SK-N-SH (cell line): ENCODE measurements at regions not wholly inside any gene's neighbourhood (a gene's known extent, or its start where the extent isn't known, plus 50 kb on each side); places are given as distances from the start of the nearest gene placed in this dataset.
A peak's percentile ranks its signal among the peaks of the same experiment; 100 is the strongest.

Source experiments
- CTCF ChIA-PET: fragments of 300-600, 350-600 bp; formaldehyde crosslinking; extraction: SDS; loops from one replicate; lab custom pipeline; 2021; lab: Yijun Ruan, JAX
- POLR2A ChIA-PET: fragments of 350-600 bp; sonication (Branson Sonifier 250); formaldehyde crosslinking; extraction: SDS; loops from one replicate; lab custom pipeline; 2020; ENCODE audit warnings: antibody characterized with exemption, inconsistent platforms; lab: Yijun Ruan, JAX
- DNase-seq: peaks from one replicate; pipeline ENCODE4 v3.0.0; 2012
- H2AFZ ChIP-seq: fragments of 200-600 bp; sonication (generic); 2 replicates; pipeline ENCODE4 v1.8.1; 2016; ENCODE audit warnings: antibody characterized with exemption, mild to moderate bottlenecking, low read depth
- H3F3A ChIP-seq: fragments of 200-600 bp; sonication (generic); replicated peaks from 2 replicates; pipeline ENCODE3; 2016; ENCODE audit warnings: antibody characterized with exemption, mild to moderate bottlenecking; ENCODE audit not compliant: insufficient read depth
- H3K27ac ChIP-seq, 2 experiments: fragments of 200-500 bp in 1 of 2; fragments of 200-600 bp in 1 of 2; sonication (Bioruptor generic) in 1 of 2; sonication (generic), shearing (Covaris generic) in 1 of 2; 2 replicates each; pipeline versions ENCODE4 v1.5.1 to v1.6.1; 2014 to 2016; ENCODE audit warnings: low read depth in 2 of 2, inconsistent platforms in 1 of 2, low read length in 1 of 2, mild to moderate bottlenecking in 1 of 2, mixed read lengths in 1 of 2
- H3K27me3 ChIP-seq: fragments of 200-600 bp; sonication (generic), shearing (Covaris generic); 2 replicates; pipeline ENCODE4 v1.6.1; 2016; ENCODE audit warnings: mixed run types; ENCODE audit not compliant: insufficient read depth
- H3K36me3 ChIP-seq, 2 experiments: fragments of 200-500 bp in 1 of 2; fragments of 200-600 bp in 1 of 2; sonication (Bioruptor generic) in 1 of 2; sonication (generic) in 1 of 2; replicated peaks in 1 of 2; 2 replicates each; pipeline versions ENCODE3 to v1.5.1; 2014 to 2016; ENCODE audit warnings: low read length in 1 of 2, mild to moderate bottlenecking in 1 of 2; ENCODE audit not compliant: insufficient read depth in 2 of 2, control insufficient read depth in 1 of 2
- H3K4me1 ChIP-seq, 2 experiments: fragments of 200-500 bp in 1 of 2; fragments of 200-600 bp in 1 of 2; sonication (Bioruptor generic) in 1 of 2; sonication (generic), shearing (Covaris generic) in 1 of 2; 2 replicates each; pipeline versions ENCODE4 v1.5.1 to v1.6.1; 2014 to 2016; ENCODE audit warnings: low read depth in 1 of 2, low read length in 1 of 2, mixed run types in 1 of 2; ENCODE audit not compliant: insufficient read depth in 2 of 2, control insufficient read depth in 1 of 2
- H3K4me2 ChIP-seq: fragments of 200-600 bp; sonication (generic), shearing (Covaris generic); 2 replicates; pipeline ENCODE4 v1.6.1; 2017; ENCODE audit warnings: mixed run types
- H3K4me3 ChIP-seq, 2 experiments: fragments of 200-500 bp in 1 of 2; fragments of 200-600 bp in 1 of 2; sonication (Bioruptor generic) in 1 of 2; sonication (generic), shearing (Covaris generic) in 1 of 2; 2 replicates each; pipeline versions ENCODE4 v1.5.1 to v1.8.1; 2014 to 2016; ENCODE audit warnings: low read depth in 2 of 2, inconsistent platforms in 1 of 2, low read length in 1 of 2, mild to moderate bottlenecking in 1 of 2, mixed read lengths in 1 of 2, moderate library complexity in 1 of 2
- H3K79me2 ChIP-seq: fragments of 200-600 bp; sonication (generic); 2 replicates; pipeline ENCODE4 v1.8.1; 2017; ENCODE audit warnings: mild to moderate bottlenecking; ENCODE audit not compliant: insufficient read depth
- H3K9ac ChIP-seq: fragments of 200-600 bp; sonication (generic); 2 replicates; pipeline ENCODE4 v1.6.1; 2017; ENCODE audit warnings: mixed run types
- H3K9me2 ChIP-seq: fragments of 200-600 bp; sonication (generic); 2 replicates; pipeline ENCODE4 v1.6.1; 2017; ENCODE audit warnings: mixed run types
- H3K9me3 ChIP-seq: fragments of 200-600 bp; sonication (generic); 2 replicates; pipeline ENCODE4 v1.6.1; 2017; ENCODE audit warnings: mixed run types, mild to moderate bottlenecking, moderate library complexity
- H4K20me1 ChIP-seq: fragments of 200-600 bp; sonication (generic); 2 replicates; pipeline ENCODE4 v1.6.1; 2017; ENCODE audit warnings: mild to moderate bottlenecking, mixed run types; ENCODE audit not compliant: insufficient read depth
- EP300 ChIP-seq, 2 experiments: IDR thresholded peaks; 2 replicates each; pipeline versions ENCODE4 v1.4.0 to v1.6.1; 2012; ENCODE audit warnings: borderline replicate concordance in 1 of 2, low read depth in 1 of 2, low read length in 1 of 2
- EZH2phosphoT487 ChIP-seq: fragments of 200-600 bp; sonication (generic); IDR thresholded peaks from 2 replicates; pipeline ENCODE4 v1.6.1; 2017; ENCODE audit warnings: low read depth, mixed run types, mild to moderate bottlenecking, antibody characterized with exemption, moderate library complexity, borderline replicate concordance
- FOSL2 ChIP-seq: IDR thresholded peaks from 2 replicates; pipeline ENCODE4 v1.4.0; 2012; ENCODE audit warnings: low read depth, mild to moderate bottlenecking, moderate library complexity, borderline replicate concordance
- FOXJ3 ChIP-seq: sonication (generic); formaldehyde crosslinking; IDR thresholded peaks from 2 replicates; pipeline ENCODE4 v1.5.1; 2020; ENCODE audit warnings: mild to moderate bottlenecking, missing genetic modification reagents
- GABPA ChIP-seq: IDR thresholded peaks from 2 replicates; pipeline ENCODE4 v1.4.0; 2012; ENCODE audit warnings: low read depth, mild to moderate bottlenecking
- GATA2 ChIP-seq: sonication (generic); formaldehyde crosslinking; IDR thresholded peaks from 2 replicates; pipeline ENCODE4 v1.5.0; 2020; ENCODE audit warnings: mild to moderate bottlenecking, missing genetic modification reagents
- MXI1 ChIP-seq: IDR thresholded peaks from 2 replicates; pipeline ENCODE4 v1.6.1; 2012; ENCODE audit warnings: mild to moderate bottlenecking, low read depth, low read length, improper control_type of control experiment
- NFIC ChIP-seq: IDR thresholded peaks from 2 replicates; pipeline ENCODE4 v1.4.0; 2012; ENCODE audit warnings: borderline replicate concordance
- NRF1 ChIP-seq: IDR thresholded peaks from 2 replicates; pipeline ENCODE4 v1.6.1; 2012; ENCODE audit warnings: low read depth, mild to moderate bottlenecking, low read length
- RCOR1 ChIP-seq: fragments of 150-350 bp; IDR thresholded peaks from 2 replicates; pipeline ENCODE4 v1.6.1; 2017; ENCODE audit warnings: antibody characterized with exemption, low read length
- RFX5 ChIP-seq: IDR thresholded peaks from 2 replicates; pipeline ENCODE4 v1.6.1; 2012; ENCODE audit warnings: mild to moderate bottlenecking, improper control_type of control experiment, low read length
- TEAD4 ChIP-seq: IDR thresholded peaks from 2 replicates; pipeline ENCODE4 v1.4.0; 2012; ENCODE audit warnings: mild to moderate bottlenecking, borderline replicate concordance; ENCODE audit not compliant: insufficient read depth
- USF1 ChIP-seq: IDR thresholded peaks from 2 replicates; pipeline ENCODE4 v1.4.0; 2012; ENCODE audit warnings: low read depth, borderline replicate concordance
- WGBS: methylation state at CpG from one replicate; pipeline ENCODE4 v1.1.6; 2017; ENCODE audit warnings: low lambda C conversion rate; 5-methylcytosine and 5-hydroxymethylcytosine counted together
- TF ChIP-seq, protein P1 (sequence below): IDR thresholded peaks from 2 replicates; pipeline ENCODE4 v1.4.0; 2012; ENCODE audit warnings: low read depth, borderline replicate concordance

DNA sequence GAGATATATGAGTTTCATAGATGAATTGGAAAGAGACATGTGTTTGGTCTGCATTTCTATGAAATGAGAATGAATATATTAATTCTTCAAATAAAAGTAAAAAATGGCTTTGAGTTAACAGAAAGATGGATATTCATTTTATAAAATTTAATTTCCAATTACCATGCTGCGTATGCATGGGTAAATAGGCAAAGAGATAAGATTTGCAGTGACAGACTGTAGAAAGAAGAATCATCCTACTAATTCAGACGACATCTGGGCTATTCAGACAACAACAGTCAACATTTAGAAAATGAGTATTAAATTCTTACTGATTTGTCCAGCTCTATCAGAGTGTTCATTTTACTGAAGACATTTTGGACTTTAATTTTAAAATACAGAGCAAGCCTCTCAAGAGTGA lies 602.2 kb upstream of the NRSN1 start:
- no peaks in the 10 kb centered on the region for H3K9me3 ChIP-seq
- CTCF ChIA-PET = interaction anchor here (0.8 to 2.0 kb wide), 8 partner anchors 8 to 133 kb away, joined by 3 to 6 read pairs (median 4); no protein-coding TSS in a partner anchor

GRCh38 chr6:23524548-23524947 lies 601.5 kb upstream of the NRSN1 start:
- ChIA-PET CTCF (interaction anchor here (0.8 to 2.0 kb wide), 5 partner anchors 8 to 132 kb away, joined by 3 to 6 read pairs (median 5); no protein-coding TSS in a partner anchor), POLR2A (interaction anchor here (0.8 to 1.3 kb wide), 3 partner anchors 88 to 1378 kb away, joined by 3 to 5 read pairs (median 3); no protein-coding TSS in a partner anchor)
- H3K4me3 ChIP-seq = peak overlapping the region in 1 of 2 experiments; percentile 17; a peak in 1 of 4 replicates

More for the DNA sequence above, 602.2 kb upstream of the NRSN1 start:
- no peak overlapping the region for H3K4me2 ChIP-seq
- no peaks in the 10 kb centered on the region for H3K79me2 ChIP-seq
- no peaks in the 10 kb centered on the region for H3K27me3 ChIP-seq
- H3K36me3 ChIP-seq = no peaks in the 10 kb centered on the region
- no peak overlapping the region for H3K9ac ChIP-seq
- peak; percentile 16 for DNase-seq
- H3K27ac ChIP-seq = peak overlapping the region in 1 of 2 experiments; percentile 100; a peak in 3 of 4 replicates
- H2AFZ ChIP-seq = no peak overlapping the region
- POLR2A ChIA-PET = interaction anchor here (1.0 to 1.3 kb wide), 2 partner anchors 133 to 1377 kb away, joined by 3 to 5 read pairs; no protein-coding TSS in a partner anchor
- 0 out of 2 replicates have a peak, but pooled peaks cover 2% of the 10 kb centered on the region for H3K9me2 ChIP-seq
- no peak for TF ChIP-seq FOSL2
- TF ChIP-seq RCOR1 = peak; percentile 63; the same call in 1 of the 2 replicates
- no peak for TF ChIP-seq NFIC
- TF ChIP-seq GATA2 (CRISPR knock-in tag) = peak; percentile 78
- peak in 1 of 2 experiments; percentile 82; a peak in 2 of 4 replicates for TF ChIP-seq EP300 (IDR thresholded peaks at IDR 0.05; ENCODE audit: borderline replicate concordance in 1 of 2, low read depth in 1 of 2, low read length in 1 of 2)
- peak; percentile 18; the same call in 1 of the 2 replicates for TF ChIP-seq MXI1
- no peaks in the 10 kb centered on the region for H4K20me1 ChIP-seq
- H3K4me3 ChIP-seq = no peak overlapping the region
- WGBS = 21% methylated on average over 2 of the region's 2 CpGs
- no peaks in the 10 kb centered on the region for H3F3A ChIP-seq
- peaks cover 0 to 24% of the 10 kb centered on the region in 2 experiments; a peak in 2 of 4 replicates for H3K4me1 ChIP-seq

More at GRCh38 chr6:23524548-23524947, 601.5 kb upstream of the NRSN1 start:
- no peak overlapping the region for H3K9ac ChIP-seq
- H2AFZ ChIP-seq = no peak overlapping the region
- 0 out of 2 replicates have a peak, but pooled peaks cover 2% of the 10 kb centered on the region for H3K9me2 ChIP-seq
- no peak overlapping the region for H3K4me2 ChIP-seq
- H3K4me1 ChIP-seq = peaks cover 0 to 24% of the 10 kb centered on the region in 2 experiments; a peak in 2 of 4 replicates
- no peaks in the 10 kb centered on the region for H3K9me3 ChIP-seq
- H4K20me1 ChIP-seq = no peaks in the 10 kb centered on the region
- peak overlapping the region in 1 of 2 experiments; percentile 100; a peak in 3 of 4 replicates for H3K27ac ChIP-seq
- H3K27me3 ChIP-seq = no peaks in the 10 kb centered on the region
- no peaks in the 10 kb centered on the region for H3K36me3 ChIP-seq
- no peak for TF ChIP-seq FOXJ3
- TF ChIP-seq TEAD4 = no peak
- TF ChIP-seq NRF1 = no peak
- no peak for TF ChIP-seq GATA2 (CRISPR knock-in tag)
- TF ChIP-seq, protein P1, sequence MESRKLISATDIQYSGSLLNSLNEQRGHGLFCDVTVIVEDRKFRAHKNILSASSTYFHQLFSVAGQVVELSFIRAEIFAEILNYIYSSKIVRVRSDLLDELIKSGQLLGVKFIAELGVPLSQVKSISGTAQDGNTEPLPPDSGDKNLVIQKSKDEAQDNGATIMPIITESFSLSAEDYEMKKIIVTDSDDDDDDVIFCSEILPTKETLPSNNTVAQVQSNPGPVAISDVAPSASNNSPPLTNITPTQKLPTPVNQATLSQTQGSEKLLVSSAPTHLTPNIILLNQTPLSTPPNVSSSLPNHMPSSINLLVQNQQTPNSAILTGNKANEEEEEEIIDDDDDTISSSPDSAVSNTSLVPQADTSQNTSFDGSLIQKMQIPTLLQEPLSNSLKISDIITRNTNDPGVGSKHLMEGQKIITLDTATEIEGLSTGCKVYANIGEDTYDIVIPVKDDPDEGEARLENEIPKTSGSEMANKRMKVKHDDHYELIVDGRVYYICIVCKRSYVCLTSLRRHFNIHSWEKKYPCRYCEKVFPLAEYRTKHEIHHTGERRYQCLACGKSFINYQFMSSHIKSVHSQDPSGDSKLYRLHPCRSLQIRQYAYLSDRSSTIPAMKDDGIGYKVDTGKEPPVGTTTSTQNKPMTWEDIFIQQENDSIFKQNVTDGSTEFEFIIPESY = no peak
- no peak for TF ChIP-seq FOSL2
- TF ChIP-seq RFX5 = no peak
- no peak for TF ChIP-seq USF1
- no peak for TF ChIP-seq GABPA
- TF ChIP-seq EZH2phosphoT487 = no peak
- no peaks in the 10 kb centered on the region for H3K79me2 ChIP-seq
- no peaks in the 10 kb centered on the region for H3F3A ChIP-seq
- DNase-seq = no peak
